ENCODE measurements at regions not wholly inside any gene's neighbourhood (a gene's known extent, or its start where the extent isn't known, plus 50 kb on each side); places are given as distances from the start of the nearest gene placed in this dataset.

GRCh38 chr12:83313827-83314226 is 627.1 kb downstream of the TMTC2 start:
- TF ChIP-seq FOXP2 (optimal IDR thresholded peaks at IDR 0.05; ENCODE audit: borderline replicate concordance, extremely low read depth, extremely low read length, insufficient read depth): no peak
- TF ChIP-seq REST (IDR thresholded peaks at IDR 0.05; ENCODE audit: insufficient read depth in 1 of 2, low read depth in 2 of 2, low read length in 2 of 2): no peak
- no peak for TF ChIP-seq TAF1 (IDR thresholded peaks at IDR 0.05; ENCODE audit: borderline replicate concordance, insufficient read depth, low read length)
- TF ChIP-seq POLR2AphosphoS5 (IDR thresholded peaks at IDR 0.05; ENCODE audit: low read depth, low read length): no peak

All from PFSK-1 (cell line).